Sigmoid colon (tissue), 6 donors: ENCODE measurements at regions not wholly inside any gene's neighbourhood (a gene's known extent, or its start where the extent isn't known, plus 50 kb on each side); places are given as distances from the start of the nearest gene placed in this dataset.

Experiments
- DNase-seq: peaks from one replicate; pipeline ENCODE4 v3.0.0-alpha.2; 2019
- H3K27ac ChIP-seq, 4 donors: fragments of 200-600 bp; sonication (generic); one replicate each; pipeline ENCODE4 v1.5.1; 2016 to 2019; ENCODE audit warnings: mild to moderate bottlenecking in 1 of 4
- H3K27me3 ChIP-seq, 3 donors: fragments of 200-600 bp; sonication (generic); one replicate each; pipeline ENCODE4 v1.5.1; 2019; ENCODE audit warnings: mild to moderate bottlenecking in 1 of 3
- H3K36me3 ChIP-seq, 4 donors: fragments of 200-600 bp; sonication (generic); one replicate each; pipeline ENCODE4 v1.5.1; 2016 to 2019
- H3K4me1 ChIP-seq, 4 donors: fragments of 200-600 bp; sonication (generic); one replicate each; pipeline ENCODE4 v1.5.1; 2017 to 2019
- H3K4me3 ChIP-seq, 4 donors: fragments of 200-600 bp; sonication (generic); one replicate each; pipeline ENCODE4 v1.5.1; 2017 to 2019; ENCODE audit warnings: mild to moderate bottlenecking in 2 of 4, moderate library complexity in 1 of 4
- H3K9me3 ChIP-seq, 4 donors: fragments of 200-600 bp in 3 of 4; sonication (generic) in 3 of 4; one replicate each; pipeline versions ENCODE4 v1.5.1 to v1.6.1; 2013 to 2019
- EP300 ChIP-seq, 4 donors: sonication (generic); formaldehyde crosslinking; IDR thresholded peaks; one replicate each; pipeline ENCODE4 v1.6.1; 2017; ENCODE audit warnings: antibody characterized with exemption in 4 of 4
- POLR2A ChIP-seq, 2 donors: fragments of 450-650 bp; IDR thresholded peaks; one replicate each; pipeline ENCODE4 v1.6.1; 2016; ENCODE audit warnings: antibody characterized with exemption in 2 of 2, mild to moderate bottlenecking in 2 of 2, moderate library complexity in 2 of 2
- POLR2AphosphoS5 ChIP-seq, 4 donors: sonication (generic); formaldehyde crosslinking; IDR thresholded peaks; one replicate each; pipeline ENCODE4 v1.6.1; 2017; ENCODE audit warnings: antibody characterized with exemption in 4 of 4
- WGBS, 2 donors: extraction: QIAGEN DNeasy Blood & Tissue Kit; methylation state at CpG; one replicate each; pipeline ENCODE4 v1.1.7; 2013; 5-methylcytosine and 5-hydroxymethylcytosine counted together
- intact Hi-C: fragments of 100-400 bp; cut with DNase I; formaldehyde crosslinking; loops from one replicate; pipeline ENCODE4 v1.15.1; 2023
- TF ChIP-seq, protein P1 (sequence below), 4 experiments: fragments of 450-650 bp in 3 of 4; fragments of 200-600 bp in 1 of 4; IDR thresholded peaks; one replicate each; pipeline ENCODE4 v1.5.1; 2016 to 2019; ENCODE audit warnings: antibody characterized with exemption in 4 of 4, mild to moderate bottlenecking in 3 of 4, moderate library complexity in 2 of 4
- donor health status: healthy with polysubstance abuse.
- donor health status: healthy.

- Histone ChIP-seq H3K27me3 (no peaks in the 10 kb centered on the region), H3K4me3 (no peak overlapping the region), H3K4me1 (peaks cover 0 to 11% (median 10%) of the 10 kb centered on the region in 4 donors), H3K36me3 (no peaks in the 10 kb centered on the region), H3K9me3 (no peaks in the 10 kb centered on the region), H3K27ac (no peak overlapping the region)
- no peak for TF ChIP-seq EP300 (IDR thresholded peaks at IDR 0.05)
- TF ChIP-seq, protein P1, sequence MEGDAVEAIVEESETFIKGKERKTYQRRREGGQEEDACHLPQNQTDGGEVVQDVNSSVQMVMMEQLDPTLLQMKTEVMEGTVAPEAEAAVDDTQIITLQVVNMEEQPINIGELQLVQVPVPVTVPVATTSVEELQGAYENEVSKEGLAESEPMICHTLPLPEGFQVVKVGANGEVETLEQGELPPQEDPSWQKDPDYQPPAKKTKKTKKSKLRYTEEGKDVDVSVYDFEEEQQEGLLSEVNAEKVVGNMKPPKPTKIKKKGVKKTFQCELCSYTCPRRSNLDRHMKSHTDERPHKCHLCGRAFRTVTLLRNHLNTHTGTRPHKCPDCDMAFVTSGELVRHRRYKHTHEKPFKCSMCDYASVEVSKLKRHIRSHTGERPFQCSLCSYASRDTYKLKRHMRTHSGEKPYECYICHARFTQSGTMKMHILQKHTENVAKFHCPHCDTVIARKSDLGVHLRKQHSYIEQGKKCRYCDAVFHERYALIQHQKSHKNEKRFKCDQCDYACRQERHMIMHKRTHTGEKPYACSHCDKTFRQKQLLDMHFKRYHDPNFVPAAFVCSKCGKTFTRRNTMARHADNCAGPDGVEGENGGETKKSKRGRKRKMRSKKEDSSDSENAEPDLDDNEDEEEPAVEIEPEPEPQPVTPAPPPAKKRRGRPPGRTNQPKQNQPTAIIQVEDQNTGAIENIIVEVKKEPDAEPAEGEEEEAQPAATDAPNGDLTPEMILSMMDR (IDR thresholded peaks at IDR 0.05): peak in 2 of 4 experiments; percentile 25 to 39
- no peak for DNase-seq
- WGBS, 2 donors: 33 to 67% methylated on average over 26 of the region's 26 CpGs
- intact Hi-C loops: no loop called here
These were observed 133.0 kb upstream of the GSE1 start for GRCh38 chr16:85479972-85480726.

DNA sequence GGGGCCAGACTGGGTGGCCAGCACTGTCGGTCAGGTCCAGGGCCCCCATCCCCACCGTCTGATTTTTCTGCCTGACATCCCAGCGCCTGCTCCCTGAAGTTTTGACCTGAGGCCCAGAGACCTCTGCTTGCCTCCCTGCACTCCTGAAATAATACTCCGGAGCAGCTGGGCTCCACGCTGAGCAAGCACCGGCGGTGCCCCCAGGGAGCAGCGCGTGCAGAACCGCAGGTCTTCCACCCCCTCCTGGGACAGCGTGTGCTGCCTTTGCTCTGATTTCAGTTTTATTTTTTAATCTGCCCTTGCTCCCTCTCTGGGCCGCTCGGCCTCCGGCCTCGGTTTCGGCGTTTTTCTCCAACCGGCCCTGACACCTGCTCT is 132.4 kb upstream of the GSE1 start:
- 18 to 49% methylated on average over 18 of the region's 18 CpGs for WGBS, 2 donors
- H3K36me3 ChIP-seq: no peaks in the 10 kb centered on the region
- H3K9me3 ChIP-seq: no peaks in the 10 kb centered on the region
- H3K4me1 ChIP-seq: peaks cover 0 to 5% (median 4%) of the 10 kb centered on the region in 4 donors
- no peak overlapping the region for H3K4me3 ChIP-seq
- H3K27me3 ChIP-seq: no peaks in the 10 kb centered on the region
- DNase-seq: no peak
- intact Hi-C loops: no loop called here
- TF ChIP-seq POLR2A (IDR thresholded peaks at IDR 0.05) (no peak), EP300 (IDR thresholded peaks at IDR 0.05) (no peak), POLR2AphosphoS5 (IDR thresholded peaks at IDR 0.05) (no peak)
- TF ChIP-seq, protein P1 (IDR thresholded peaks at IDR 0.05): no peak
- H3K27ac ChIP-seq: no peak overlapping the region

DNA sequence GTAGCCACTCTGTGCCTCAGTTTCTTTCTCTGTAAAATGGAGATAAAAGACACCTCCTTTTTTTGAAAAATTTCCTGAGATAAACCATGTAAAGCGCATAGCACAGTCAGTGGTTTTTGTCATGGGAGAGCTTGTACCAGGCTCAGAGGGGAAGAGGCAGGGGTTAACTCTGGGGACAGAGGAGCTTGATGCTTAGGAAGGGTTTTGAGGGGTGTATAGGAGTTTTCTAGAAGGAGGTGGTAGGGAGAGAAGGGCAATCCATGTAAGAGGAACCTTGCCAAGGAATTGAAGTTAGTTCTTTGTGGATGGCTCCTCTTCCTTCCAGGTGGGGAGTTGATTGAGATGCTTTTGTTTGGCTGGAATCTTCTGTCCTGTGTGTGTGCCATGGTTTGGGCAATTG is 131.9 kb upstream of the GSE1 start:
- peaks cover 0 to under 1% (median 0%) of the 10 kb centered on the region in 4 donors for H3K4me1 ChIP-seq
- no peaks in the 10 kb centered on the region for H3K36me3 ChIP-seq
- H3K4me3 ChIP-seq: no peak overlapping the region
- TF ChIP-seq POLR2AphosphoS5 (IDR thresholded peaks at IDR 0.05): no peak
- TF ChIP-seq, protein P1 (IDR thresholded peaks at IDR 0.05): no peak
- TF ChIP-seq POLR2A (IDR thresholded peaks at IDR 0.05): no peak
- TF ChIP-seq EP300 (IDR thresholded peaks at IDR 0.05): no peak
- H3K27ac ChIP-seq: no peak overlapping the region
- intact Hi-C loops: no loop called here
- no peaks in the 10 kb centered on the region for H3K27me3 ChIP-seq
- no peaks in the 10 kb centered on the region for H3K9me3 ChIP-seq
- WGBS, 2 donors: 85 to 95% methylated on average over 1 of the region's 1 CpG
- no peak for DNase-seq

DNA sequence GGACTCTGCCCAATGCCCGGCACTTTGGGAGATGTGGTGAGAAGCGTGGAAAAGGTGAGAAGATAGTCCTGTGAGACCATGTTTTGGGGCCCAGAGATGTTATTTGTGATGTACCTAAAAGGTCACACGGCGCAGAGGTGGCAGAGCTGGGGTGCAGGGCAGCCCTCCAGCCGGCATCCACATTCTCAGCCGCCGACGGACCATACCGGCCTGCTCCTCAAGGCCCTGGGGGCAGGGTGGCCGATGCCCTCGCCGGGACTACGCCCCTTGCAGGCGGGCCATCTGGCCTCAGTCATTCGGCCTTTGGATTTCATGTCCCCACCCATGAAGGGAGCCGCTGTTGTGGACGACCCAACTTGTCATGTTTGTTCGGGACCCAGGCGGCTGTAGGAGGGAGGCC is 131.4 kb upstream of the GSE1 start:
- WGBS, 2 donors: 91% methylated on average over 19 of the region's 19 CpGs
- DNase-seq: no peak
- TF ChIP-seq, protein P1 (IDR thresholded peaks at IDR 0.05): no peak
- TF ChIP-seq POLR2A (IDR thresholded peaks at IDR 0.05): no peak
- TF ChIP-seq POLR2AphosphoS5 (IDR thresholded peaks at IDR 0.05): no peak
- no peak for TF ChIP-seq EP300 (IDR thresholded peaks at IDR 0.05)
- no peaks in the 10 kb centered on the region for H3K27me3 ChIP-seq
- no peaks in the 10 kb centered on the region for H3K36me3 ChIP-seq
- intact Hi-C loops: no loop called here
- no peaks in the 10 kb centered on the region for H3K9me3 ChIP-seq
- no peak overlapping the region for H3K4me3 ChIP-seq
- no peaks in the 10 kb centered on the region for H3K4me1 ChIP-seq
- H3K27ac ChIP-seq: no peak overlapping the region

GRCh38 chr16:85483424-85483823 is 129.7 kb upstream of the GSE1 start:
- 92 to 93% methylated on average over 19 of the region's 19 CpGs for WGBS, 2 donors
- Histone ChIP-seq H3K4me1 (no peaks in the 10 kb centered on the region), H3K9me3 (no peaks in the 10 kb centered on the region), H3K4me3 (no peak overlapping the region), H3K27me3 (no peaks in the 10 kb centered on the region), H3K27ac (no peak overlapping the region), H3K36me3 (no peaks in the 10 kb centered on the region)
- DNase-seq: no peak
- intact Hi-C loops: no loop called here
- TF ChIP-seq EP300 (IDR thresholded peaks at IDR 0.05): no peak
- TF ChIP-seq, protein P1 (IDR thresholded peaks at IDR 0.05): no peak
- TF ChIP-seq POLR2A (IDR thresholded peaks at IDR 0.05): no peak
- no peak for TF ChIP-seq POLR2AphosphoS5 (IDR thresholded peaks at IDR 0.05)
